A549 (cell line): ENCODE measurements at regions not wholly inside any gene's neighbourhood (a gene's known extent, or its start where the extent isn't known, plus 50 kb on each side); places are given as distances from the start of the nearest gene placed in this dataset.

Source experiments
- ATAC-seq, 2 experiments: fragments of 200-7000 bp in 1 of 2; fragments of >200 bp in 1 of 2; cut with Nextera tagmentation in 1 of 2; cut with Tn5 transposase in 1 of 2; 3 replicates each; pipeline versions ENCODE4 v1.8.0 to v1.9.1; 2018 to 2020; ENCODE audit warnings: mild to moderate bottlenecking in 1 of 2, moderate library complexity in 1 of 2
- CTCF ChIA-PET: fragments of 300-600 bp; sonication (Branson Sonifier 250); formaldehyde crosslinking; extraction: SDS; loops from one replicate; lab custom pipeline; 2021; ENCODE audit warnings: antibody characterized with exemption, inconsistent platforms; lab: Yijun Ruan, JAX
- POLR2A ChIA-PET: fragments of 350-600 bp; formaldehyde crosslinking; extraction: SDS; loops from one replicate; lab custom pipeline; 2021; ENCODE audit warnings: antibody characterized with exemption, inconsistent platforms; lab: Yijun Ruan, JAX
- DNase-seq, 2 experiments: peaks; one replicate each; pipeline versions ENCODE4 v3.0.0 to v3.0.0-alpha.2; 2011 to 2016; ENCODE audit warnings: low read depth in 1 of 2, low spot score in 1 of 2
- FAIRE-seq: peaks from 2 replicates; lab custom pipeline; 2011; peaks lifted over from hg19 to GRCh38; lab: Jason Lieb, UNC
- H3K27ac ChIP-seq, 2 experiments: fragments of >200 bp; sonication (Bioruptor Twin); formaldehyde crosslinking; 3 replicates each; pipeline ENCODE4 v1.5.1; 2016 to 2017
- H3K4me1 ChIP-seq: fragments of >200 bp; sonication (Bioruptor Twin); formaldehyde crosslinking; 3 replicates; pipeline ENCODE4 v1.6.1; 2016
- H3K4me2 ChIP-seq: fragments of >200 bp; sonication (Bioruptor Twin); formaldehyde crosslinking; 3 replicates; pipeline ENCODE4 v1.6.1; 2016
- H3K4me3 ChIP-seq: fragments of >200 bp; sonication (Bioruptor Twin); formaldehyde crosslinking; 3 replicates; pipeline ENCODE4 v1.5.1; 2016
- H3K9me3 ChIP-seq: fragments of >200 bp; sonication (Bioruptor Twin); formaldehyde crosslinking; 3 replicates; pipeline ENCODE4 v1.6.1; 2016
- BCL3 ChIP-seq: fragments of >200 bp; sonication (Bioruptor Twin); formaldehyde crosslinking; IDR thresholded peaks from 3 replicates; pipeline ENCODE4 v1.6.1; 2016
- CBX2 ChIP-seq: fragments of 200-600 bp; sonication (generic); IDR thresholded peaks from 2 replicates; pipeline ENCODE4 v1.6.1; 2016; ENCODE audit warnings: low read depth, mild to moderate bottlenecking, borderline replicate concordance
- CBX8 ChIP-seq: fragments of 200-600 bp; sonication (generic); IDR thresholded peaks from 2 replicates; pipeline ENCODE4 v1.6.1; 2016
- CHD2 ChIP-seq: fragments of 150-350 bp; IDR thresholded peaks from 2 replicates; pipeline ENCODE4 v1.6.1; 2014; ENCODE audit warnings: low read length; ENCODE audit not compliant: partially characterized antibody
- CHD4 ChIP-seq: fragments of 200-600 bp; sonication (generic); IDR thresholded peaks from 2 replicates; pipeline ENCODE4 v1.6.1; 2016; ENCODE audit warnings: antibody characterized with exemption, mild to moderate bottlenecking, borderline replicate concordance
- EHF ChIP-seq: fragments of 250-450 bp; sonication (Bioruptor Pico); IDR thresholded peaks from 2 replicates; pipeline ENCODE4 v1.5.0; 2020; ENCODE audit warnings: mild to moderate bottlenecking
- FOXS1 ChIP-seq: fragments of 250-450 bp; sonication (Bioruptor Pico); IDR thresholded peaks from 2 replicates; pipeline ENCODE4 v1.5.0; 2020; ENCODE audit warnings: mild to moderate bottlenecking, moderate library complexity
- HOXB13 ChIP-seq: fragments of 250-450 bp; sonication (Bioruptor Pico); IDR thresholded peaks from 2 replicates; pipeline ENCODE4 v1.5.0; 2020; ENCODE audit warnings: low read depth, mild to moderate bottlenecking, moderate library complexity
- MAFK ChIP-seq: fragments of 450-650 bp; IDR thresholded peaks from 2 replicates; pipeline ENCODE4 v1.6.1; 2014; ENCODE audit not compliant: partially characterized antibody
- REST ChIP-seq: fragments of 200-600 bp; sonication (generic); IDR thresholded peaks from 2 replicates; pipeline ENCODE4 v1.6.1; 2016; ENCODE audit warnings: antibody characterized with exemption, mild to moderate bottlenecking, moderate library complexity
- RFX5 ChIP-seq: fragments of 450-650 bp; IDR thresholded peaks from 2 replicates; pipeline ENCODE4 v1.7.1; 2014; ENCODE audit warnings: antibody characterized with exemption, mild to moderate bottlenecking, moderate library complexity
- SMC3 ChIP-seq: fragments of >200 bp; sonication (Bioruptor Twin); formaldehyde crosslinking; IDR thresholded peaks from 3 replicates; pipeline ENCODE4 v1.6.1; 2018; ENCODE audit warnings: inconsistent platforms
- SREBF2 ChIP-seq: fragments of 450-650 bp; IDR thresholded peaks from 2 replicates; pipeline ENCODE4 v1.6.1; 2014; ENCODE audit warnings: mild to moderate bottlenecking, moderate library complexity
- USF2 ChIP-seq: fragments of 450-650 bp; IDR thresholded peaks from 2 replicates; pipeline ENCODE4 v1.6.1; 2014; ENCODE audit warnings: antibody characterized with exemption
- ZFP36 ChIP-seq: fragments of 450-650 bp; IDR thresholded peaks from 2 replicates; pipeline ENCODE4 v1.6.1; 2014; ENCODE audit warnings: borderline replicate concordance; ENCODE audit not compliant: partially characterized antibody
- ZNF302 ChIP-seq: fragments of 250-450 bp; sonication (Bioruptor Pico); IDR thresholded peaks from 2 replicates; pipeline ENCODE4 v1.9.0; 2021; ENCODE audit warnings: inconsistent platforms, mild to moderate bottlenecking, moderate library complexity
- WGBS: methylation state at CpG from one replicate; pipeline ENCODE4 v1.1.6; 2017; ENCODE audit errors: missing lambda C conversion rate; 5-methylcytosine and 5-hydroxymethylcytosine counted together

GRCh38 chrX:51406688-51407519 is 74.3 kb downstream of the NUDT10 start:
- FAIRE-seq, result no peak
- DNase-seq, result no peak
- CTCF ChIA-PET, result no interaction called here
- POLR2A ChIA-PET, result no interaction called here
- TF ChIP-seq FOXS1 (CRISPR knock-in tag), result no peak
- TF ChIP-seq HOXB13 (CRISPR knock-in tag), result no peak
- TF ChIP-seq REST, result no peak
- TF ChIP-seq CHD2, result no peak
- TF ChIP-seq EHF (CRISPR knock-in tag), result no peak
- no peak for TF ChIP-seq ZFP36
- no peak for TF ChIP-seq CBX2
- TF ChIP-seq ZNF302 (CRISPR knock-in tag), result no peak
- TF ChIP-seq CHD4, result no peak
- no peak for TF ChIP-seq SREBF2
- no peak for TF ChIP-seq CBX8
- no peak for TF ChIP-seq USF2
- TF ChIP-seq RFX5, result no peak
- TF ChIP-seq BCL3, result no peak
- Histone ChIP-seq H3K4me2 (no peak overlapping the region), H3K27ac (no peak overlapping the region), H3K9me3 (no peaks in the 10 kb centered on the region), H3K4me1 (no peaks in the 10 kb centered on the region), H3K4me3 (no peak overlapping the region)
- ATAC-seq, result no peak
- 76% methylated on average over 21 of the region's 54 CpGs for WGBS

GRCh38 chrX:51404445-51404844 is 71.8 kb downstream of the NUDT10 start:
- Histone ChIP-seq H3K27ac (no peak overlapping the region), H3K4me1 (no peaks in the 10 kb centered on the region), H3K9me3 (no peaks in the 10 kb centered on the region), H3K4me2 (no peak overlapping the region), H3K4me3 (no peak overlapping the region)
- ATAC-seq (no peak), FAIRE-seq (no peak), DNase-seq (no peak)
- TF ChIP-seq SMC3 (no peak), MAFK (peak; percentile 54)
- POLR2A ChIA-PET, result no interaction called here
- CTCF ChIA-PET, result interaction anchor here (0.9 kb wide), 1 partner anchor 16 kb away, joined by 3 read pairs; no protein-coding TSS in a partner anchor
- WGBS, result 40% methylated on average over 4 of the region's 4 CpGs
